Loucy (cell line): ENCODE measurements at regions not wholly inside any gene's neighbourhood (a gene's known extent, or its start where the extent isn't known, plus 50 kb on each side); places are given as distances from the start of the nearest gene placed in this dataset.

Source experiments
- H2AFZ ChIP-seq: fragments of 200-600 bp; sonication (generic); 2 replicates; pipeline ENCODE4 v1.6.0; 2016; ENCODE audit warnings: antibody characterized with exemption, mild to moderate bottlenecking, low read length, moderate library complexity
- H3F3A ChIP-seq: fragments of 200-600 bp; 2 replicates; pipeline ENCODE4 v1.6.0; 2016; ENCODE audit warnings: antibody characterized with exemption, low read depth, mild to moderate bottlenecking
- H3K27me3 ChIP-seq: fragments of 200-600 bp; sonication (generic); 2 replicates; pipeline ENCODE4 v1.6.1; 2014; ENCODE audit warnings: low read length, mild to moderate bottlenecking; ENCODE audit not compliant: insufficient read depth, poor library complexity, severe bottlenecking
- H3K36me3 ChIP-seq: fragments of 200-600 bp; sonication (generic); 2 replicates; pipeline ENCODE4 v1.6.1; 2016; ENCODE audit warnings: low read length; ENCODE audit not compliant: insufficient read depth
- H3K4me1 ChIP-seq: fragments of 200-600 bp; sonication (generic); 2 replicates; pipeline ENCODE4 v1.5.1; 2014; ENCODE audit warnings: low read length, mild to moderate bottlenecking; ENCODE audit not compliant: insufficient read depth, poor library complexity, severe bottlenecking
- H3K4me2 ChIP-seq: fragments of 200-600 bp; sonication (generic); 2 replicates; pipeline ENCODE4 v1.6.0; 2014; ENCODE audit warnings: antibody characterized with exemption, low read length, low read depth, mild to moderate bottlenecking; ENCODE audit not compliant: poor library complexity, severe bottlenecking
- H3K4me3 ChIP-seq: fragments of 200-600 bp; sonication (generic); 2 replicates; pipeline ENCODE4 v1.5.1; 2014; ENCODE audit warnings: low read length, mild to moderate bottlenecking, mixed read lengths; ENCODE audit not compliant: poor library complexity, severe bottlenecking
- H3K79me2 ChIP-seq: fragments of 200-600 bp; sonication (generic); 2 replicates; pipeline ENCODE4 v1.6.1; 2014; ENCODE audit warnings: low read length; ENCODE audit not compliant: insufficient read depth
- H3K9ac ChIP-seq: fragments of 200-600 bp; sonication (generic); 2 replicates; pipeline ENCODE4 v1.6.0; 2014; ENCODE audit warnings: mild to moderate bottlenecking, low read depth, low read length, moderate library complexity; ENCODE audit not compliant: poor library complexity, severe bottlenecking
- H3K9me2 ChIP-seq: fragments of 200-600 bp; sonication (generic); replicated peaks from 2 replicates; pipeline ENCODE4 v1.6.1; 2016; ENCODE audit warnings: low read depth, low read length, mixed read lengths
- H3K9me3 ChIP-seq: fragments of 200-600 bp; sonication (generic); 2 replicates; pipeline ENCODE4 v1.6.1; 2014; ENCODE audit warnings: mild to moderate bottlenecking, antibody characterized with exemption, low read length, low read depth; ENCODE audit not compliant: insufficient read depth
- H4K20me1 ChIP-seq: fragments of 200-600 bp; sonication (generic); 2 replicates; pipeline ENCODE4 v1.6.0; 2014; ENCODE audit warnings: antibody characterized with exemption, low read length, mild to moderate bottlenecking; ENCODE audit not compliant: insufficient read depth, poor library complexity, severe bottlenecking
- EZH2phosphoT487 ChIP-seq: fragments of 200-600 bp; IDR thresholded peaks from 2 replicates; pipeline ENCODE4 v1.6.1; 2018; ENCODE audit warnings: antibody characterized with exemption, mild to moderate bottlenecking, moderate library complexity, borderline replicate concordance
- TF ChIP-seq, protein P1 (sequence below): fragments of 200-600 bp; sonication (generic); conservative IDR thresholded peaks from 2 replicates; pipeline ENCODE4 v1.5.1; 2014; ENCODE audit warnings: mild to moderate bottlenecking, antibody characterized with exemption, low read length

DNA sequence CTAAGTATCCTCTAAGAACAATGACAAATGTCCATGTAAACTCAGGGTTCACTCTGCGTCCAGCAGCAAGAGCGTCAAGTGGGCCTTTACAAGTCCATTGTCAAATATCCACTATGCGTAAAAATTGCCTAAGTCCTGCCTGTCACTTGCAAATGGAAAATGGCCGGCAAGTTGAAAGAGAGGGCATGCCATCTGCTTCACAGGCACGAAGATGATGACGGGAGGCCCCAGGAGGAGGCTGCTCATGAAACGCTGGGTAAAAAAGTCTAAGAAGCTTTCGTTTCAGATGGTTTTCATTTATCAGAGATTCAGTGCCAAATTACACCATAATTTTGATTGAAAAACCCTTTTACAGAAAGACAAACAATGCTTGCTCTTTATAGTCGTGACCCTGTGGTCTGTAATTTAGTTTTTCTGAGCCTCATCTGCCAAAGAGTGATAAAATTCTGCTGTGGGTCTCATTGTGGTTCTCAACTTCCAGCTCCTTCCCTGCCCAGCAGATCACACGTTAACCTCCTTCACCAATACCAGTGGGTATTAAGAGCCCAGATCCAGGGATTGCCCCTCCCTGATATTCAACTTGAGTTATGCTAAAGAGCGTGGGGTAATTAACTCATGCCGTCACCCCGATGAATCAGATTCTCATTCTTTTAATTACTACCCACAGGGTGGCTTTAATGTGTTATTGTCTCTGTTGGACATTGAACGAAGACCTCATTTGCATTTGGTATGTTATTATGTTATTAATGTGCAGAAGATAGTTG, 160.2 kb upstream of the ALKAL2 start:
- no peaks in the 10 kb centered on the region for H4K20me1 ChIP-seq
- no peak overlapping the region for H2AFZ ChIP-seq
- no peak overlapping the region for H3K4me2 ChIP-seq
- H3K4me1 ChIP-seq, result peaks cover 10% of the 10 kb centered on the region
- no peaks in the 10 kb centered on the region for H3K27me3 ChIP-seq
- no peaks in the 10 kb centered on the region for H3F3A ChIP-seq
- no peaks in the 10 kb centered on the region for H3K79me2 ChIP-seq
- TF ChIP-seq, protein P1, sequence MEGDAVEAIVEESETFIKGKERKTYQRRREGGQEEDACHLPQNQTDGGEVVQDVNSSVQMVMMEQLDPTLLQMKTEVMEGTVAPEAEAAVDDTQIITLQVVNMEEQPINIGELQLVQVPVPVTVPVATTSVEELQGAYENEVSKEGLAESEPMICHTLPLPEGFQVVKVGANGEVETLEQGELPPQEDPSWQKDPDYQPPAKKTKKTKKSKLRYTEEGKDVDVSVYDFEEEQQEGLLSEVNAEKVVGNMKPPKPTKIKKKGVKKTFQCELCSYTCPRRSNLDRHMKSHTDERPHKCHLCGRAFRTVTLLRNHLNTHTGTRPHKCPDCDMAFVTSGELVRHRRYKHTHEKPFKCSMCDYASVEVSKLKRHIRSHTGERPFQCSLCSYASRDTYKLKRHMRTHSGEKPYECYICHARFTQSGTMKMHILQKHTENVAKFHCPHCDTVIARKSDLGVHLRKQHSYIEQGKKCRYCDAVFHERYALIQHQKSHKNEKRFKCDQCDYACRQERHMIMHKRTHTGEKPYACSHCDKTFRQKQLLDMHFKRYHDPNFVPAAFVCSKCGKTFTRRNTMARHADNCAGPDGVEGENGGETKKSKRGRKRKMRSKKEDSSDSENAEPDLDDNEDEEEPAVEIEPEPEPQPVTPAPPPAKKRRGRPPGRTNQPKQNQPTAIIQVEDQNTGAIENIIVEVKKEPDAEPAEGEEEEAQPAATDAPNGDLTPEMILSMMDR, result no peak
- TF ChIP-seq EZH2phosphoT487, result no peak
- no peaks in the 10 kb centered on the region for H3K9me2 ChIP-seq
- no peaks in the 10 kb centered on the region for H3K36me3 ChIP-seq
- no peak overlapping the region for H3K9ac ChIP-seq
- no peaks in the 10 kb centered on the region for H3K9me3 ChIP-seq
- no peak overlapping the region for H3K4me3 ChIP-seq

DNA sequence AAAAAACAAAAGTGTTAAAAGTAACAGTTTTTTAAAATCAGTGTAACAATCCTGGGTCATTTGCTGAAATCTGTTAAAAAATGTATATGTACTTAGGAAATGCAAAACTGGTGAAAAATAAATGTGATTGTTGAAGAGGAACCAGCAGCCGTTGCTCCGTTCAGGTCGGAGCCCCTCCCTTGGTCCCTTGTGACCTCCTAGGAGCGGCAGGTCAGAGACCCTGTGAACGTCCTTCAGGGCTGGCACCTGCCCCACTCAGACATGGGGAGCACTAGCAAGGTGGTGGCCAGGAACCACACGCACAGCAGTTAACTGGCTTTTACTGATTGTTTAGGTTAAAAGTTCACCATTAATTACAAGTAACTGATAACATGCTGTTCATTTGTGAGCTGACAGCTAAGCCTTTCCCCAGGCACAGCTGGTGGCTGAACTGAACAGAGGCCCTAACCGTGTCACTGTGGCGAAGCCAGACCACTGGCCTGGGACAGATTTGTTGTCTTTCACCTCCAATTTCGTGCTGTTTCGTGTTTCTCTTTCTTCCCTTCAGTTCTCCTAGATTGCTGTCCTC, 159.2 kb upstream of the ALKAL2 start:
- Histone ChIP-seq H3K9me2 (no peaks in the 10 kb centered on the region), H3K9ac (no peak overlapping the region), H3K4me3 (no peak overlapping the region), H3K9me3 (no peaks in the 10 kb centered on the region), H2AFZ (no peak overlapping the region), H3K27me3 (no peaks in the 10 kb centered on the region), H3K79me2 (no peaks in the 10 kb centered on the region), H3K4me2 (no peak overlapping the region), H3K4me1 (peaks cover 10% of the 10 kb centered on the region), H3F3A (no peaks in the 10 kb centered on the region), H4K20me1 (no peaks in the 10 kb centered on the region), H3K36me3 (no peaks in the 10 kb centered on the region)
- TF ChIP-seq, protein P1, result no peak
- TF ChIP-seq EZH2phosphoT487, result no peak

DNA sequence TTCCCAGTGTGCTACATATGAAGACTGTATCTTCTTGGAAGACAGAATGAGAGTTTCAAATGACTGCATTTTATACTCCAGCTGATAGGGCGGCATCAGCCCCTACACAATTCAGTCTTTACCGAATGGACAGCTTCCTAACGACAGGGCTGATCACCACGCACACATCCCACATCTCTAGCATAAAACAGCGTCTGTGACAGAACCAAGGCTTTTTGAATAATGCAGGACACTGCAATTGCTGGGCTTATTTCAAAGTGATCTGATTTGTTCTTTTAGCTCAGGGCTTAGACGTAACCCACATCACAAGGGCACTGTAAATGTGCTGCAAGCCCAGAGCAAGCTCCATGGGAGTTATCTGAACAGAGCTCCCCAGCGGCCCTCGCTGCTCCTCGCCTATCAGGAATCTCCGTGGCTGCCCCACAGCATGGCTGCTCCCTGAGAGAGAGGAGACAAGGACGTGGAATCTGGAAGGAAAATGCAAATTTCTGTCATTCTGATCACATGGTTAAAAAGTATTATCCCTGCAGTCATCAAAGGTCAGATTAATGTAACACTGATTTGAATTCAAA, 158.5 kb upstream of the ALKAL2 start:
- Histone ChIP-seq H3K4me2 (no peak overlapping the region), H3K79me2 (no peaks in the 10 kb centered on the region), H3K9me3 (no peaks in the 10 kb centered on the region), H3K4me1 (peaks cover 10% of the 10 kb centered on the region), H2AFZ (no peak overlapping the region), H4K20me1 (no peaks in the 10 kb centered on the region), H3K9me2 (no peaks in the 10 kb centered on the region), H3K27me3 (no peaks in the 10 kb centered on the region), H3F3A (no peaks in the 10 kb centered on the region), H3K4me3 (no peak overlapping the region), H3K36me3 (no peaks in the 10 kb centered on the region), H3K9ac (no peak overlapping the region)
- TF ChIP-seq EZH2phosphoT487, result no peak
- TF ChIP-seq, protein P1, result no peak
